ENCODE measurements at regions not wholly inside any gene's neighbourhood (a gene's known extent, or its start where the extent isn't known, plus 50 kb on each side); places are given as distances from the start of the nearest gene placed in this dataset.

- TF ChIP-seq EZH2 (IDR thresholded peaks at IDR 0.05; ENCODE audit: insufficient read depth, poor library complexity, severe bottlenecking) (no peak), EZH2phosphoT487 (IDR thresholded peaks at IDR 0.05; ENCODE audit: insufficient read depth, low read depth) (no peak)
Measured at GRCh38 chr4:125948021-125948420, 633.3 kb downstream of the FAT4 start.

All from GM23248 (cell line).